Neural cell (in vitro differentiated cells): ENCODE measurements at regions not wholly inside any gene's neighbourhood (a gene's known extent, or its start where the extent isn't known, plus 50 kb on each side); places are given as distances from the start of the nearest gene placed in this dataset.

Experiments
- H2AFZ ChIP-seq: fragments of 200-600, 300-800 bp; sonication (generic), shearing (Covaris generic); 2 replicates; pipeline ENCODE4 v1.6.0; 2014; ENCODE audit warnings: low read depth, mild to moderate bottlenecking, antibody characterized with exemption, low read length, moderate library complexity
- H3F3A ChIP-seq: fragments of 200-600 bp; shearing (Covaris generic); 2 replicates; pipeline ENCODE4 v1.6.1; 2016; ENCODE audit warnings: mild to moderate bottlenecking, moderate library complexity, mixed read lengths, antibody characterized with exemption, low read length; ENCODE audit not compliant: insufficient read depth, poor library complexity, severe bottlenecking
- H3K27ac ChIP-seq: fragments of 200-600, 300-800 bp; sonication (generic), shearing (Covaris generic); 2 replicates; pipeline ENCODE4 v1.5.1; 2014; ENCODE audit warnings: mild to moderate bottlenecking, low read length, moderate library complexity
- H3K27me3 ChIP-seq: fragments of 300-800, 200-600 bp; sonication (generic), shearing (Covaris generic); 2 replicates; pipeline ENCODE4 v1.6.0; 2014; ENCODE audit warnings: mild to moderate bottlenecking, low read depth, low read length, moderate library complexity; ENCODE audit not compliant: insufficient read depth
- H3K36me3 ChIP-seq: fragments of 300-800, 200-600 bp; sonication (generic), shearing (Covaris generic); 2 replicates; pipeline ENCODE4 v1.5.1; 2014; ENCODE audit warnings: mild to moderate bottlenecking, antibody characterized with exemption, low read length, moderate library complexity; ENCODE audit not compliant: insufficient read depth
- H3K4me2 ChIP-seq: fragments of 300-800, 200-600 bp; sonication (generic), shearing (Covaris generic); 2 replicates; pipeline ENCODE4 v1.6.0; 2014; ENCODE audit warnings: mild to moderate bottlenecking, low read length
- H3K4me3 ChIP-seq: fragments of 300-800, 200-600 bp; sonication (generic), shearing (Covaris generic); 2 replicates; pipeline ENCODE4 v1.5.1; 2014; ENCODE audit warnings: mild to moderate bottlenecking, low read length, moderate library complexity
- H3K79me2 ChIP-seq: fragments of 200-600 bp; shearing (Covaris generic); replicated peaks from 2 replicates; pipeline ENCODE4 v1.6.0; 2014; ENCODE audit warnings: mild to moderate bottlenecking, low read length, moderate library complexity; ENCODE audit not compliant: insufficient read depth
- H3K9ac ChIP-seq: fragments of 300-800, 200-600 bp; sonication (generic), shearing (Covaris generic); 2 replicates; pipeline ENCODE4 v1.6.1; 2016; ENCODE audit warnings: mild to moderate bottlenecking, low read length, mixed read lengths
- H3K9me2 ChIP-seq: fragments of 200-600 bp; shearing (Covaris generic); 2 replicates; pipeline ENCODE4 v1.6.1; 2016; ENCODE audit warnings: mild to moderate bottlenecking, low read length, mixed read lengths; ENCODE audit not compliant: insufficient read depth
- H3K9me3 ChIP-seq: fragments of 200-600, 300-800 bp; sonication (generic), shearing (Covaris generic); 2 replicates; pipeline ENCODE4 v1.6.1; 2016; ENCODE audit warnings: mild to moderate bottlenecking, mixed run types, low read length, moderate library complexity, mixed read lengths
- H4K20me1 ChIP-seq: fragments of 200-600 bp; shearing (Covaris generic); 2 replicates; pipeline ENCODE4 v1.6.1; 2016; ENCODE audit warnings: mild to moderate bottlenecking, mixed run types; ENCODE audit not compliant: insufficient read depth
- EP300 ChIP-seq: fragments of 450-650 bp; conservative IDR thresholded peaks from 2 replicates; pipeline ENCODE4 v1.6.1; 2014; ENCODE audit warnings: antibody characterized with exemption, mild to moderate bottlenecking, moderate library complexity; ENCODE audit not compliant: poor library complexity, severe bottlenecking
- EZH2 ChIP-seq: fragments of 200-600, 300-800 bp; shearing (Covaris generic), sonication (generic); IDR thresholded peaks from 2 replicates; pipeline ENCODE4 v1.6.1; 2014; ENCODE audit warnings: antibody characterized with exemption, low read length, borderline replicate concordance, mild to moderate bottlenecking; ENCODE audit not compliant: insufficient read depth, poor library complexity, severe bottlenecking
- MXI1 ChIP-seq: fragments of 450-650 bp; conservative IDR thresholded peaks from 2 replicates; pipeline ENCODE4 v1.6.1; 2014; ENCODE audit warnings: antibody characterized with exemption, mild to moderate bottlenecking; ENCODE audit not compliant: poor library complexity, severe bottlenecking
- POLR2AphosphoS5 ChIP-seq: IDR thresholded peaks from 2 replicates; pipeline ENCODE4 v1.6.1; 2012
- RAD21 ChIP-seq: fragments of 450-650 bp; conservative IDR thresholded peaks from 2 replicates; pipeline ENCODE4 v1.6.1; 2014; ENCODE audit warnings: antibody characterized with exemption, mild to moderate bottlenecking, moderate library complexity
- SMC3 ChIP-seq: fragments of 450-650 bp; conservative IDR thresholded peaks from 2 replicates; pipeline ENCODE4 v1.6.1; 2014; ENCODE audit warnings: antibody characterized with exemption, mild to moderate bottlenecking, moderate library complexity; ENCODE audit not compliant: poor library complexity
- TAF1 ChIP-seq: IDR thresholded peaks from 2 replicates; pipeline ENCODE4 v1.6.1; 2012; ENCODE audit warnings: low read depth
- TF ChIP-seq, protein P1 (sequence below): fragments of 450-650 bp; IDR thresholded peaks from 2 replicates; pipeline ENCODE4 v1.5.1; 2014; ENCODE audit warnings: antibody characterized with exemption, mild to moderate bottlenecking, moderate library complexity; ENCODE audit not compliant: poor library complexity, severe bottlenecking
- TF ChIP-seq, protein P2 (sequence below): IDR thresholded peaks from 2 replicates; pipeline ENCODE4 v1.6.1; 2012; ENCODE audit warnings: borderline replicate concordance

DNA sequence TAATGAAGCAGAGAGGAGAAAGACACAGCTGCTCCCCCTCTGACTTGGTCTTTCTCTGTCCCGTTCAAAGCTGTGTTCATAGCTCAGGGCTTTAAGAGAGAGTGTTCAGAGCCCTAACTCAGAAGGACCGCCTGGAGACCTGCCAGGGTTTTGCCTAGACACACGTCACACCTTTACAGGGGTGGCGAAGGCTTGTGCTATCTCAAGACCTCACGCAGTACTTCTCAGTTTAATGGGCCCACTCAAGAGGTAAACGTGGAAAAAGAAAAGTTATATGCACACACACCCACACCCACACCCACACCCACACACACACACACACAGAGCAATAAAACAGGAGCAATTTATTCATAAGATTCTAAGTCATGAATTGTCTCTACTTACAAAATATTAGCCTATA lies 374.3 kb downstream of the C12orf75 start:
- TF ChIP-seq POLR2AphosphoS5 (no peak), TAF1 (no peak), EZH2 (no peak), SMC3 (no peak), RAD21 (no peak), MXI1 (no peak)
- TF ChIP-seq, protein P1, sequence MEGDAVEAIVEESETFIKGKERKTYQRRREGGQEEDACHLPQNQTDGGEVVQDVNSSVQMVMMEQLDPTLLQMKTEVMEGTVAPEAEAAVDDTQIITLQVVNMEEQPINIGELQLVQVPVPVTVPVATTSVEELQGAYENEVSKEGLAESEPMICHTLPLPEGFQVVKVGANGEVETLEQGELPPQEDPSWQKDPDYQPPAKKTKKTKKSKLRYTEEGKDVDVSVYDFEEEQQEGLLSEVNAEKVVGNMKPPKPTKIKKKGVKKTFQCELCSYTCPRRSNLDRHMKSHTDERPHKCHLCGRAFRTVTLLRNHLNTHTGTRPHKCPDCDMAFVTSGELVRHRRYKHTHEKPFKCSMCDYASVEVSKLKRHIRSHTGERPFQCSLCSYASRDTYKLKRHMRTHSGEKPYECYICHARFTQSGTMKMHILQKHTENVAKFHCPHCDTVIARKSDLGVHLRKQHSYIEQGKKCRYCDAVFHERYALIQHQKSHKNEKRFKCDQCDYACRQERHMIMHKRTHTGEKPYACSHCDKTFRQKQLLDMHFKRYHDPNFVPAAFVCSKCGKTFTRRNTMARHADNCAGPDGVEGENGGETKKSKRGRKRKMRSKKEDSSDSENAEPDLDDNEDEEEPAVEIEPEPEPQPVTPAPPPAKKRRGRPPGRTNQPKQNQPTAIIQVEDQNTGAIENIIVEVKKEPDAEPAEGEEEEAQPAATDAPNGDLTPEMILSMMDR: no peak
- Histone ChIP-seq H3K9ac (no peak overlapping the region), H3K9me2 (no peaks in the 10 kb centered on the region), H3K27ac (no peak overlapping the region), H3K9me3 (no peaks in the 10 kb centered on the region), H3K4me2 (no peak overlapping the region), H2AFZ (no peak overlapping the region), H3K79me2 (no peaks in the 10 kb centered on the region), H3F3A (no peaks in the 10 kb centered on the region), H3K36me3 (no peaks in the 10 kb centered on the region), H3K4me3 (no peak overlapping the region), H3K27me3 (no peaks in the 10 kb centered on the region), H4K20me1 (no peaks in the 10 kb centered on the region)

DNA sequence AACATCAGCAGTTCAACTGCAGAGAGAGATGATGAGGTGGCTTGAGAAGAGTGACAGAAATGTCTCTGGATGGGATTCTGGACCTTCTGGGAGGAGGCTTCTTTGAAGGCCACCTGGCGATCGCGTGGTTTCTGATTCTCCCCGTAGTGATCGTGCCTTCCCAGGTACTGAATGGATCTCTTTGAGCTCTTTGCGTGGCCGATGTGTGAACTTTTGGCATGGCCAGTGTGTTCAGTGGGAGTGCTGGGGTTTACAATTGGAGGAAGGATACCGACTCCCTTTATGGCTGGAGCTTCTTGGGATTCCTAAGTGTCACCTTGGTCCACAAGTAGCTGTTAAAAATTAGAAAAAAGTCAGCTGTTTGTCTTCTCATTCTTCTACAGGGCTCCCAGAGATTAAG lies 374.7 kb downstream of the C12orf75 start:
- Histone ChIP-seq H4K20me1 (no peaks in the 10 kb centered on the region), H3K27me3 (no peaks in the 10 kb centered on the region), H3K9ac (no peak overlapping the region), H3F3A (no peaks in the 10 kb centered on the region), H3K9me2 (no peaks in the 10 kb centered on the region), H3K27ac (no peak overlapping the region), H3K4me3 (no peak overlapping the region), H3K79me2 (no peaks in the 10 kb centered on the region), H2AFZ (no peak overlapping the region), H3K4me2 (no peak overlapping the region), H3K9me3 (no peaks in the 10 kb centered on the region), H3K36me3 (no peaks in the 10 kb centered on the region)
- TF ChIP-seq EZH2 (no peak), TAF1 (no peak), MXI1 (no peak), RAD21 (no peak), EP300 (no peak), POLR2AphosphoS5 (no peak), SMC3 (no peak)
- TF ChIP-seq, protein P2, sequence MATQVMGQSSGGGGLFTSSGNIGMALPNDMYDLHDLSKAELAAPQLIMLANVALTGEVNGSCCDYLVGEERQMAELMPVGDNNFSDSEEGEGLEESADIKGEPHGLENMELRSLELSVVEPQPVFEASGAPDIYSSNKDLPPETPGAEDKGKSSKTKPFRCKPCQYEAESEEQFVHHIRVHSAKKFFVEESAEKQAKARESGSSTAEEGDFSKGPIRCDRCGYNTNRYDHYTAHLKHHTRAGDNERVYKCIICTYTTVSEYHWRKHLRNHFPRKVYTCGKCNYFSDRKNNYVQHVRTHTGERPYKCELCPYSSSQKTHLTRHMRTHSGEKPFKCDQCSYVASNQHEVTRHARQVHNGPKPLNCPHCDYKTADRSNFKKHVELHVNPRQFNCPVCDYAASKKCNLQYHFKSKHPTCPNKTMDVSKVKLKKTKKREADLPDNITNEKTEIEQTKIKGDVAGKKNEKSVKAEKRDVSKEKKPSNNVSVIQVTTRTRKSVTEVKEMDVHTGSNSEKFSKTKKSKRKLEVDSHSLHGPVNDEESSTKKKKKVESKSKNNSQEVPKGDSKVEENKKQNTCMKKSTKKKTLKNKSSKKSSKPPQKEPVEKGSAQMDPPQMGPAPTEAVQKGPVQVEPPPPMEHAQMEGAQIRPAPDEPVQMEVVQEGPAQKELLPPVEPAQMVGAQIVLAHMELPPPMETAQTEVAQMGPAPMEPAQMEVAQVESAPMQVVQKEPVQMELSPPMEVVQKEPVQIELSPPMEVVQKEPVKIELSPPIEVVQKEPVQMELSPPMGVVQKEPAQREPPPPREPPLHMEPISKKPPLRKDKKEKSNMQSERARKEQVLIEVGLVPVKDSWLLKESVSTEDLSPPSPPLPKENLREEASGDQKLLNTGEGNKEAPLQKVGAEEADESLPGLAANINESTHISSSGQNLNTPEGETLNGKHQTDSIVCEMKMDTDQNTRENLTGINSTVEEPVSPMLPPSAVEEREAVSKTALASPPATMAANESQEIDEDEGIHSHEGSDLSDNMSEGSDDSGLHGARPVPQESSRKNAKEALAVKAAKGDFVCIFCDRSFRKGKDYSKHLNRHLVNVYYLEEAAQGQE: no peak
- TF ChIP-seq, protein P1: no peak
